ENCODE measurements at regions not wholly inside any gene's neighbourhood (a gene's known extent, or its start where the extent isn't known, plus 50 kb on each side); places are given as distances from the start of the nearest gene placed in this dataset.

DNA sequence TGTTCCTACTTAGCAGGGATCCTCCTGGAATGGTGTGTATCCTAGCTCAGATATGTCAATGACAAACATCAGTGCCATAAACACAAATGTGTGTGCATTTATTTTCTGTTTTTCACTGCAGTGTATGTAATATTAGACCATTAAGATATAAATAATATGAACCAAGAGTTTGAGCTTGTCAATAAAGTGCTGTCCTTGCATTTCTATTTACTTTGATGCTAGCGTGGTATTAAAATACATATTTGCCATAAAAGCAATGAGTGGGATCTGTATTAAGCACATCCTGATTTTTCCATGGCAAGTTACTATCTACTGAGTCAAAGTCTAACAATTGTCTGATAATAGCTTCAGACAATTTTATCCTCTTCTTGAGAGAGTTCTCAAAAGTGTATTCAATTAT is 157.6 kb downstream of the DIRAS2 start:
- no peaks in the 10 kb centered on the region for H3K27me3 ChIP-seq (replicated peaks; ENCODE audit: insufficient read depth, low read depth, low read length, poor library complexity)
- no peak for DNase-seq (ENCODE audit: low spot score)
- TF ChIP-seq, protein P1, sequence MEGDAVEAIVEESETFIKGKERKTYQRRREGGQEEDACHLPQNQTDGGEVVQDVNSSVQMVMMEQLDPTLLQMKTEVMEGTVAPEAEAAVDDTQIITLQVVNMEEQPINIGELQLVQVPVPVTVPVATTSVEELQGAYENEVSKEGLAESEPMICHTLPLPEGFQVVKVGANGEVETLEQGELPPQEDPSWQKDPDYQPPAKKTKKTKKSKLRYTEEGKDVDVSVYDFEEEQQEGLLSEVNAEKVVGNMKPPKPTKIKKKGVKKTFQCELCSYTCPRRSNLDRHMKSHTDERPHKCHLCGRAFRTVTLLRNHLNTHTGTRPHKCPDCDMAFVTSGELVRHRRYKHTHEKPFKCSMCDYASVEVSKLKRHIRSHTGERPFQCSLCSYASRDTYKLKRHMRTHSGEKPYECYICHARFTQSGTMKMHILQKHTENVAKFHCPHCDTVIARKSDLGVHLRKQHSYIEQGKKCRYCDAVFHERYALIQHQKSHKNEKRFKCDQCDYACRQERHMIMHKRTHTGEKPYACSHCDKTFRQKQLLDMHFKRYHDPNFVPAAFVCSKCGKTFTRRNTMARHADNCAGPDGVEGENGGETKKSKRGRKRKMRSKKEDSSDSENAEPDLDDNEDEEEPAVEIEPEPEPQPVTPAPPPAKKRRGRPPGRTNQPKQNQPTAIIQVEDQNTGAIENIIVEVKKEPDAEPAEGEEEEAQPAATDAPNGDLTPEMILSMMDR (conservative IDR thresholded peaks at IDR 0.05; ENCODE audit: low read depth, low read length): no peak
- TF ChIP-seq EZH2 (IDR thresholded peaks at IDR 0.05; ENCODE audit: borderline replicate concordance, low read depth, low read length, poor library complexity, severe bottlenecking): no peak
- no peaks in the 10 kb centered on the region for H3K36me3 ChIP-seq (ENCODE audit: insufficient read depth, low read length, poor library complexity, severe bottlenecking)
- H3K4me3 ChIP-seq (ENCODE audit: low read depth, low read length, poor library complexity, severe bottlenecking): no peak overlapping the region
- ChIA-PET CTCF (no interaction called here), POLR2A (ENCODE audit: low non-redundant PET) (no interaction called here)
- H3K9me3 ChIP-seq (ENCODE audit: low read depth, low read length, poor library complexity, severe bottlenecking): peaks cover 8% of the 10 kb centered on the region
- no TSS peak for BruUV-seq (replicated peaks)
- intact Hi-C loops (cut with micrococcal nuclease; ENCODE audit: unreplicated experiment): no loop called here
- H3K4me1 ChIP-seq (ENCODE audit: insufficient read depth, low read length, poor library complexity, severe bottlenecking): no peaks in the 10 kb centered on the region
- H3K27ac ChIP-seq (ENCODE audit: low read depth, low read length, poor library complexity, severe bottlenecking): no peak overlapping the region

DNA sequence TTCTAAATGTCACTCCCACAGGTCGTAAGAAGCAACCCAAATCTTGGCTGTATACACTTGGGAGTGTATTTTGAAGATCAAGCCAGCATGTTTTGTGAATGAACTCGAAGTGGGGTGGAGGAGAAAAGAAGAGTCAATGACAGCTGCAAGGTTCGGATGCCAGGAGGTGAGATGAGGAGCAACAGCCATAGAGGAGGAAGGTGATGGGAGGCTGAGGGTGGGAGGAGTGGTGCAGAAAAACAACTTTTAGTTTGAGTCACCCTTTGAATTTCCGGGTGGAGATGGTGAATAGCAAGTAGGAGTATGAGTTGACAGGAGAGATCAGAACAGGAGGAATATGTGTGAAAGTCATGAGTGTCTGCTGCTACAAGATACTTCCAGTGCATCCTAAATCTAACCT is 153.6 kb downstream of the DIRAS2 start:
- DNase-seq (ENCODE audit: low spot score): no peak
- Histone ChIP-seq H3K4me3 (ENCODE audit: low read depth, low read length, poor library complexity, severe bottlenecking) (no peak overlapping the region), H3K4me1 (ENCODE audit: insufficient read depth, low read length, poor library complexity, severe bottlenecking) (no peaks in the 10 kb centered on the region), H3K36me3 (ENCODE audit: insufficient read depth, low read length, poor library complexity, severe bottlenecking) (no peaks in the 10 kb centered on the region), H3K9me3 (ENCODE audit: low read depth, low read length, poor library complexity, severe bottlenecking) (peaks cover 8% of the 10 kb centered on the region), H3K27me3 (replicated peaks; ENCODE audit: insufficient read depth, low read depth, low read length, poor library complexity) (no peaks in the 10 kb centered on the region), H3K27ac (ENCODE audit: low read depth, low read length, poor library complexity, severe bottlenecking) (no peak overlapping the region)
- POLR2A ChIA-PET (ENCODE audit: low non-redundant PET): no interaction called here
- TF ChIP-seq, protein P1 (conservative IDR thresholded peaks at IDR 0.05; ENCODE audit: low read depth, low read length): no peak
- TF ChIP-seq EZH2 (IDR thresholded peaks at IDR 0.05; ENCODE audit: borderline replicate concordance, low read depth, low read length, poor library complexity, severe bottlenecking): no peak
- intact Hi-C loops (cut with micrococcal nuclease; ENCODE audit: unreplicated experiment): no loop called here
- CTCF ChIA-PET: no interaction called here
- BruUV-seq (replicated peaks): no TSS peak

DNA sequence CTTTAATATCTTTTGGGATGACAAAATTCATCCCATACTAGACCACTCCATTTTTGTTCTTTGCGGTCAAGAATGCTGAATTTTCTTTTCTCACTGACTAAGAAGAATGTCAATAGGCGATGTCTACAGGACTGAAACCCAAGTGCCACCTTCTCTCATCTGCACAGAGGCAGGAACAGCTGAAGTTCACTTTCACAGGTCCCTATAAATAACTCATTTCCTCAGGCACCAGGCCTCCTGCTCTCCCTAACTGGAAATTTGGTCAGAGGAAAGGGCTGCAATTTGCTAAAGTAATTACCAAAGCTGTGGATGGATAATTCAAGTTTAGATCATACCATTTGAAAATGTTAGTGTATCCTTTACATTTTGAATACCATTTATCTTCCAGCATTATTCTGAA is 142.9 kb downstream of the DIRAS2 start:
- BruUV-seq (replicated peaks): no TSS peak
- Histone ChIP-seq H3K27me3 (replicated peaks; ENCODE audit: insufficient read depth, low read depth, low read length, poor library complexity) (no peaks in the 10 kb centered on the region), H3K27ac (ENCODE audit: low read depth, low read length, poor library complexity, severe bottlenecking) (no peak overlapping the region), H3K4me3 (ENCODE audit: low read depth, low read length, poor library complexity, severe bottlenecking) (no peak overlapping the region), H3K9me3 (ENCODE audit: low read depth, low read length, poor library complexity, severe bottlenecking) (no peaks in the 10 kb centered on the region), H3K4me1 (ENCODE audit: insufficient read depth, low read length, poor library complexity, severe bottlenecking) (no peaks in the 10 kb centered on the region), H3K36me3 (ENCODE audit: insufficient read depth, low read length, poor library complexity, severe bottlenecking) (no peaks in the 10 kb centered on the region)
- intact Hi-C loops (cut with micrococcal nuclease; ENCODE audit: unreplicated experiment): no loop called here
- TF ChIP-seq, protein P1 (conservative IDR thresholded peaks at IDR 0.05; ENCODE audit: low read depth, low read length): no peak
- TF ChIP-seq EZH2 (IDR thresholded peaks at IDR 0.05; ENCODE audit: borderline replicate concordance, low read depth, low read length, poor library complexity, severe bottlenecking): no peak
- ChIA-PET CTCF (no interaction called here), POLR2A (ENCODE audit: low non-redundant PET) (no interaction called here)
- no peak for DNase-seq (ENCODE audit: low spot score)
